HPDE6-E6E7 (cell line): ENCODE measurements at regions not wholly inside any gene's neighbourhood (a gene's known extent, or its start where the extent isn't known, plus 50 kb on each side); places are given as distances from the start of the nearest gene placed in this dataset.

Experiments
- DNase-seq: peaks from one replicate; pipeline ENCODE4 v3.0.0; 2011; ENCODE audit warnings: missing footprints; ENCODE audit errors: extremely low spot score

DNA sequence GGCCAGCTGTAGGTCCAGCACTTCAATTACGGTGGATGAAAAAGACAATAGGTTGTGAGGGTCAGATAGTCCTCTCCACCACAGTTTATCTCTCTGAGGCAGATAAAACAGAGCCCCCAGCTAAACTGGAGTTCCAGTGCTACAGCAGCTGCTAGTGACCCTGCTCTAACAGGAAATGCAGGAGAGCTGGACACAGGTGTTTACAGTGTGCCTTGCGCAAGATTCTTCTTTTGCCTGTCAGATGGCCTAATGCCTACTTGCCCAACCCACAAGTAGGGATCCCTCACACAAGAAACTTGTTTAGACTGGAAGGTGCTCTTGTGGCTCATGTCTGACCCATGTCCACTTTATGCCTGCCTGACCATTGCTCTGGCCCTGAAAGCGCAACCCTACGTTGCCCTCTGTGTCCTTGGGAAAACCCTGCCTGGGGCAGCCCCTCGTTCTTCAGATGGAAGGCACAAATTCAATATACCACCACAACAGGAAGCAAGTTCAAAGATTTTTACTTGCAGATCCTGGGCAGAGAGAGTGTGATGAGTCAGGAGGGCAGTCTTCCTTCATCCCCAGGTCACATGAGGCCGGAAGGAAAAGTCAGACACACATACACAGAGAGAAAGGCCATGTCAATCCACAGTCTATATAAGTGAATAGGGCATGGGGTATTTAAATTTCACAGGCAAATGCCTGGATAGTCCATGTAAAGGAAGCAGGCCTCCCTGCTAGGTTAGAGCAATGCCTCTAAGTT is 105.1 kb upstream of the ADGRL3 start:
- no peak for DNase-seq

DNA sequence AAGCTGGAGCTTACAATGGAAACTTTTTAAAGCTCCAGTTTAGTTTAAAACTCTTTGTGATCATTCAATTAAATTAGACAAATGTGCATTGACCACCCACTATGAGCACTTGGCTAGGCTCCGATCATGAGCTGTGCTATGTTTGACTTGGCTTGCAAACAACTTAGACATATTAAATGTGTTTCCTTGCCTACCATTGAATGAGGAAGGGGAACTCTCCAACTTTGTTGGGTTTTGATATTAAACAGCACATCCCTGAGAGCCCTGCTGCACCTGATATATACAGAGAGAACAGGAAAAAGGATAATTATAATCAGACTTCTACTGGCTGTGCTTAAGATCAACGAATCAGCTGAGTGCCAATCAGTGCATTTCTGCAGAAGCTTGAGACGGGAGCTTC is 71.4 kb upstream of the ADGRL3 start:
- DNase-seq: no peak

DNA sequence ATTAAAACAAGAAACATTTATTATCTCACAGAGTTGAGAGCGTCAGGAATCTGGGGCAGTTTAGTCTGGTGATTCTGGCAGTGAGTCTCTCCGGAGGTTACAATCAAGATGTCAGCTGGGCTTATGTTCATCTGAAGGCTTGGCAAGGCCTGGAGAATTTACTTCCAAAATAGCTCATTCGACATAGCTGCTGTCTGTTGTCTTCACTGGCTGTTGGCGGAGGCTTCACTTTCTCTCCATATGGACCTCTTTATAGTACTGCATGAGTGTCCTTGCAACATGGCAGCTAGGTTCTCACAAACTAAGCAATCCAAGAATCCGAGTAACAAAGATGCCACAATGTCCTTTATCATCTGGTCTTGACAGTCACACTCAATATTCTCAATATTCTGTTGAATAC is 70.2 kb upstream of the ADGRL3 start:
- no peak for DNase-seq

DNA sequence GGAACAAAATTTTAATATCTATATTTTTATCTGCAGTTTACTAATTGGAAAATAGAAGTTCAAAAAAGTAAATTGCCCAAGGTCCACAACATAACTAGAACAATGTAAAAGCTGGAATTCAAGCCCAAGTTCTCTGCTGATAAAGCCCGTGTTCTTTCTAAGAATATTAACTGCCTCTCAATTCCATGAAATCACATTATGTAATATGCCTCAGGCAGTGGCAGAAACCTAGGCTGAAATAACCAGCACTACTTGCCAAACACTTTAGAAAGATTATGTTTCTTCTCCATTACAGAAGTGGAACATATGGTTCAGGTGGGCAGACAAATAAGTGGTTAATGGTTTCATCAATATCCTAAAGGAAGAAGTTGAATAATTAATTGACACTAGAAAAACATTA is 56.7 kb upstream of the ADGRL3 start:
- no peak for DNase-seq

DNA sequence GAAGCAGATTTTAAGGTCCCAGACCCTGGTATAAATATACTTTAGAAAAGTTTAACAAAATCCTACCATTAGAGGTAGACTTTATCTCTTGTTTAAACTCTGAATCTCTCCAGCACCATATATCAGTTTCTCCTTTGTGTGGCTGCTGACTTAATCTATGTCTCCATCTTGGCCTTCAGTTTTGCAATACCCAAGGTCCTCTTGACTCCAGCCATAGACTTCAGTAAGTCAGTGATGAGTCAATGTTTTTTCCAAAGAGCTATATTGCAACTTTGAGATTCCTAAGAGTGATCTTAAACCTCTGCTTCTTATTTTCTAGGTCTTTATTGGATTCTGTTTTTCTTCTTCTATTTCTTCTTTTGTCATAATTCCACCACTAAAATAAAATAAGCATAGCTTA is 50.8 kb upstream of the ADGRL3 start:
- no peak for DNase-seq
